ENCODE measurements at regions not wholly inside any gene's neighbourhood (a gene's known extent, or its start where the extent isn't known, plus 50 kb on each side); places are given as distances from the start of the nearest gene placed in this dataset.

GRCh38 chr5:124876566-124876965 lies 130.1 kb upstream of the ZNF608 start:
- no peak for TF ChIP-seq CTCF (IDR thresholded peaks at IDR 0.05; ENCODE audit: low read length, missing control alignments)
- DNase-seq (ENCODE audit: low read depth): no peak

GRCh38 chr5:124876983-124877382 lies 130.5 kb upstream of the ZNF608 start:
- no peak overlapping the region for H3K4me3 ChIP-seq (replicated peaks; ENCODE audit: low read depth, low read length)
- no peak for TF ChIP-seq CTCF (IDR thresholded peaks at IDR 0.05; ENCODE audit: low read length, missing control alignments)
- no peak for DNase-seq (ENCODE audit: low read depth)

More at GRCh38 chr5:124876566-124876965, 130.1 kb upstream of the ZNF608 start:
- no peak overlapping the region for H3K4me3 ChIP-seq (replicated peaks; ENCODE audit: low read depth, low read length)

GRCh38 chr5:124877501-124878146 lies 131.2 kb upstream of the ZNF608 start:
- H3K4me3 ChIP-seq (replicated peaks; ENCODE audit: low read depth, low read length): no peak overlapping the region
- no peak for DNase-seq (ENCODE audit: low read depth)
- no peak for TF ChIP-seq CTCF (IDR thresholded peaks at IDR 0.05; ENCODE audit: low read length, missing control alignments)

DNA sequence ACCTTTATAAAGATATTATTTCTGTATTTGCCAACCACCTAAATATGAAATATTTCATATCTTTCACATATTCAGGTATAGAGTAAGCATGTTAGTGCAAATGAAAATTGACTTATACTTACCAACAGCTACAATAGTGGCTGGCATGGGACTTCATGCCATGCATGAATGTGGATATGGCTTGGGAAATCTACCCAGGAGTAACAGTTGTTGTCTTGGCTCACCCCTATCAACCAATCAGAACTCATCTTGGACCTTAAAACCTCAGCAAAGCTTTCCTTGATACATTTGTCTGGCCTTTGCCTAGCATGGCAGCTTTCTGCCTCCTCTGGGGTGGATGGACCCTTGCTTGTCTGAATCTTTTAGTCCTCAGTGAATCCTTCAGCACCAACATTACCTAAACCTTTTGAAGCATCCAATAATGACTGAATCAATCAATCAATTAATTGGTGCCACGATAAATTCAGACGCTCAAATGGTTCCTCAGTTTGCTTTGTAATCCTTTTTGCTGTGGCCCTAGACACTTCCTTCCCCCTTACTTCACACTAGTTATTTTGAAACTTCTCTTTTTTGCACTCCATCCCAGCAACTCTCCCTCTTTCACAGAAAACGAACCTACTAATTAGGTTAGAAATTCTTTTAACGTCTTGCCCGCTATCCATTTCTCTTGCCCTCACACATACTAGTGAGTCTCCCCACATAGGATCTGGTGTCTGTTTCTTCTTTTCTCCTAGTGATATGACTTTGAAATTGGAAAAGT lies 132.3 kb upstream of the ZNF608 start:
- H3K4me3 ChIP-seq (replicated peaks; ENCODE audit: low read depth, low read length): no peak overlapping the region
- TF ChIP-seq CTCF (IDR thresholded peaks at IDR 0.05; ENCODE audit: low read length, missing control alignments): no peak
- DNase-seq (ENCODE audit: low read depth): no peak

DNA sequence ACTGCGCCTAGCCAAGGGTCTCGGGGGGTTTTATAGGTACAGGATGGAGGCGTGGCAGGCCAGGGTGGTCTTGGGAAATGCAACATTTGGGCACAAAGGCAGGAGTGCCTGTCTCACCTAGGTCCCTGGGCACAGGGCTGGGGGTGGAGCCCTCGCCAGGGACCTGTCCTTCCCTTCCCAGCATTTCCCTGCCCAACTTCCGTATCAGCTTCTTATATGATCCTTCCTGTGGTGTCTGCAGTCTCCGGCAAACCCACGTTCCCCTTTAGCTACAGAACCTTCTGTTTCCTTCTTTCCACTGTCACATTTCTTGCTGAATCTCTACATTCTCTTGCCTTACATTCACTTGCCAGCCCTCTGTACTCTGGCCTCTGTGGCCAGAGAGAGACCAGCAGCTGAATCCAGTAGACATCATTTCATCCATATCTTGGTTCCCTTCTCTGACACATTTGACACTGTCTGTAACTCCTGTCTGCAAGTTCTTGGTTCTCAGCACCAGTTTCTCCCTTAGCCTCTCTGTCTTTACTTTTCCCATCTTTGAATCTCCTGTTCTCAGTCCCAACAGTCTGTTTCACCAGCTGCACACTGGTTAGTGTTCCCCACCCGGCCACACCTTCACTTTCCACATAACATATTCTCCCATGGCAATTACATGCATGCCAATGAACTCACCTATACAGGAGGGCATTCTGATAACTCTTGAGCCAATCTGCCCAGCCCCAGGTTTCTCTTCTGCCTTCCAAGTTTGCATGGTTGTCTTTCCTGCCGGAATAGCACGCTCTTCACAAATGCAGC lies 134.7 kb upstream of the ZNF608 start:
- DNase-seq (ENCODE audit: low read depth): no peak
- no peak overlapping the region for H3K4me3 ChIP-seq (replicated peaks; ENCODE audit: low read depth, low read length)
- TF ChIP-seq CTCF (IDR thresholded peaks at IDR 0.05; ENCODE audit: low read length, missing control alignments): no peak

- no peak overlapping the region for H3K4me3 ChIP-seq (replicated peaks; ENCODE audit: low read depth, low read length)
- DNase-seq (ENCODE audit: low read depth): no peak
- TF ChIP-seq CTCF (IDR thresholded peaks at IDR 0.05; ENCODE audit: low read length, missing control alignments): no peak
These were observed 137.2 kb upstream of the ZNF608 start for GRCh38 chr5:124883681-124884080.
